PC-3 (cell line): ENCODE measurements at regions not wholly inside any gene's neighbourhood (a gene's known extent, or its start where the extent isn't known, plus 50 kb on each side); places are given as distances from the start of the nearest gene placed in this dataset.
"Not testable (repeated sequence)": the region's sequence is repeated elsewhere in the genome, so short reads cannot be mapped to it uniquely, and the experiment has no call there.

Source experiments
- ATAC-seq: fragments of 200-7000 bp; cut with Tn5 transposase; 2 replicates; pipeline ENCODE4 v1.9.1; 2020; ENCODE audit warnings: mild to moderate bottlenecking, moderate library complexity
- BruUV-seq: library from RNA; stranded (reverse); fragments of 400-500 nt; replicated peaks from 2 replicates; lab custom pipeline; 2021; lab: Mats Ljungman, UMichigan
- CTCF ChIA-PET: fragments of 300-600 bp; sonication (Branson Sonifier 250); formaldehyde crosslinking; loops from one replicate; lab custom pipeline; 2022; ENCODE audit warnings: antibody characterized with exemption; lab: Charles Lee
- POLR2A ChIA-PET: fragments of 300-600 bp; sonication (Branson Sonifier 250); formaldehyde crosslinking; loops from one replicate; lab custom pipeline; 2022; ENCODE audit warnings: antibody characterized with exemption; ENCODE audit not compliant: unreplicated experiment; lab: Charles Lee
- DNase-seq: peaks from one replicate; pipeline ENCODE4 v3.0.0-alpha.2; 2015
- H2AFZ ChIP-seq: fragments of 300-600 bp; sonication (generic); 2 replicates; pipeline ENCODE4 v1.6.0; 2016; ENCODE audit warnings: antibody characterized with exemption, low read length
- H3F3A ChIP-seq: fragments of 300-600 bp; sonication (generic); one replicate; pipeline ENCODE4 v1.6.0; 2017; ENCODE audit warnings: antibody characterized with exemption, low read length, control low read depth, mild to moderate bottlenecking; ENCODE audit not compliant: unreplicated experiment
- H3K27ac ChIP-seq: fragments of 300-600 bp; sonication (generic); 2 replicates; pipeline ENCODE4 v1.5.1; 2016; ENCODE audit warnings: mild to moderate bottlenecking, low read length
- H3K27me3 ChIP-seq: fragments of 300-600 bp; sonication (generic); 2 replicates; pipeline ENCODE4 v1.6.1; 2016; ENCODE audit warnings: low read length, mixed read lengths
- H3K36me3 ChIP-seq: fragments of 300-600 bp; sonication (generic); 2 replicates; pipeline ENCODE4 v1.6.1; 2016; ENCODE audit warnings: low read depth, mixed run types, low read length, mixed read lengths
- H3K4me1 ChIP-seq: fragments of 300-600 bp; sonication (generic); 2 replicates; pipeline ENCODE4 v1.5.1; 2016; ENCODE audit warnings: low read length; ENCODE audit not compliant: insufficient read depth
- H3K4me2 ChIP-seq: fragments of 300-600 bp; sonication (generic); 2 replicates; pipeline ENCODE4 v1.6.0; 2016; ENCODE audit warnings: low read length
- H3K4me3 ChIP-seq: fragments of 300-600 bp; sonication (generic); 2 replicates; pipeline ENCODE4 v1.5.1; 2016; ENCODE audit warnings: mild to moderate bottlenecking, low read length, mixed read lengths
- H3K79me2 ChIP-seq: fragments of 300-600 bp; sonication (generic); 2 replicates; pipeline ENCODE4 v1.6.1; 2017; ENCODE audit warnings: low read length, mixed read lengths
- H3K9ac ChIP-seq: fragments of 300-600 bp; sonication (generic); 2 replicates; pipeline ENCODE4 v1.6.0; 2016; ENCODE audit warnings: mild to moderate bottlenecking, low read length
- H3K9me2 ChIP-seq: fragments of 300-600 bp; sonication (generic); replicated peaks from 2 replicates; pipeline ENCODE4 v1.6.1; 2016; ENCODE audit warnings: mixed run types, low read length, mixed read lengths
- H3K9me3 ChIP-seq: fragments of 300-600 bp; sonication (generic); 2 replicates; pipeline ENCODE4 v1.6.1; 2016; ENCODE audit warnings: low read length, mixed read lengths
- H4K20me1 ChIP-seq: fragments of 300-600 bp; sonication (generic); 2 replicates; pipeline ENCODE4 v1.6.1; 2016; ENCODE audit warnings: low read length, mixed read lengths
- CTCF ChIP-seq: fragments of 300-600 bp; sonication (generic); conservative IDR thresholded peaks from 2 replicates; pipeline ENCODE4 v1.5.1; 2017; ENCODE audit warnings: antibody characterized with exemption, low read depth, mild to moderate bottlenecking, low read length
- EZH2 ChIP-seq: fragments of 300-600 bp; sonication (generic); IDR thresholded peaks from one replicate; pipeline ENCODE4 v1.6.1; 2017; ENCODE audit warnings: antibody characterized with exemption, mild to moderate bottlenecking, low read length; ENCODE audit not compliant: unreplicated experiment
- EZH2phosphoT487 ChIP-seq: fragments of 300-600 bp; sonication (generic); IDR thresholded peaks from 2 replicates; pipeline ENCODE4 v1.6.1; 2018; ENCODE audit warnings: mild to moderate bottlenecking, antibody characterized with exemption, low read length, borderline replicate concordance
- intact Hi-C: fragments of 100-400 bp; cut with micrococcal nuclease; formaldehyde crosslinking; loops from 2 replicates; pipeline ENCODE4 v1.9.0; 2023

GRCh38 chr16:34054137-34054536, 594.7 kb downstream of the TP53TG3F start:
- intact Hi-C loops, result no loop called here
- no peak overlapping the region for H3K9ac ChIP-seq
- no peak for TF ChIP-seq CTCF
- no peak for TF ChIP-seq EZH2
- no peak for TF ChIP-seq EZH2phosphoT487
- CTCF ChIA-PET, result no interaction called here
- no peak overlapping the region for H3K27ac ChIP-seq
- H3F3A ChIP-seq, result no peaks in the 10 kb centered on the region
- H3K4me1 ChIP-seq, result no peaks in the 10 kb centered on the region
- ATAC-seq (no peak), DNase-seq (no peak)
- H3K9me2 ChIP-seq, result no peaks in the 10 kb centered on the region
- BruUV-seq, result no TSS peak
- H3K4me2 ChIP-seq, result no peak overlapping the region
- H4K20me1 ChIP-seq, result no peaks in the 10 kb centered on the region
- no peaks in the 10 kb centered on the region for H3K79me2 ChIP-seq
- no peak overlapping the region for H3K4me3 ChIP-seq
- 0 out of 2 replicates have a peak, but pooled peaks cover 3% of the 10 kb centered on the region for H3K9me3 ChIP-seq
- H3K36me3 ChIP-seq, result no peaks in the 10 kb centered on the region
- POLR2A ChIA-PET, result no interaction called here
- H3K27me3 ChIP-seq, result no peaks in the 10 kb centered on the region
- no peak overlapping the region for H2AFZ ChIP-seq

- Histone ChIP-seq H2AFZ (no peak overlapping the region), H3K36me3 (no peaks in the 10 kb centered on the region), H3K27me3 (no peaks in the 10 kb centered on the region), H4K20me1 (no peaks in the 10 kb centered on the region), H3K9me2 (no peaks in the 10 kb centered on the region), H3K4me1 (no peaks in the 10 kb centered on the region), H3K27ac (no peak overlapping the region), H3K9me3 (0 out of 2 replicates have a peak, but pooled peaks cover 3% of the 10 kb centered on the region), H3F3A (no peaks in the 10 kb centered on the region), H3K9ac (no peak overlapping the region), H3K4me3 (no peak overlapping the region), H3K79me2 (no peaks in the 10 kb centered on the region), H3K4me2 (no peak overlapping the region)
- no peak for TF ChIP-seq EZH2
- TF ChIP-seq EZH2phosphoT487, result no peak
- TF ChIP-seq CTCF, result no peak
- CTCF ChIA-PET, result no interaction called here
- ATAC-seq (no peak), DNase-seq (no peak)
- POLR2A ChIA-PET, result no interaction called here
- no TSS peak for BruUV-seq
- intact Hi-C loops, result no loop called here
Measured at GRCh38 chr16:34054969-34055368, 595.6 kb downstream of the TP53TG3F start.

- H2AFZ ChIP-seq, ATAC-seq, H3K9ac ChIP-seq, H3K9me2 ChIP-seq, H4K20me1 ChIP-seq, H3K79me2 ChIP-seq, H3K4me1 ChIP-seq, POLR2A ChIA-PET, intact Hi-C loops, H3K27me3 ChIP-seq, H3K27ac ChIP-seq, BruUV-seq, H3K9me3 ChIP-seq, H3F3A ChIP-seq, DNase-seq, CTCF ChIA-PET, H3K4me3 ChIP-seq, H3K4me2 ChIP-seq, H3K36me3 ChIP-seq: not testable (repeated sequence)
Measured at GRCh38 chr16:34062620-34063253, 603.3 kb downstream of the TP53TG3F start.

- H3K27me3 ChIP-seq, DNase-seq, H3K9ac ChIP-seq, H3K4me2 ChIP-seq, CTCF ChIA-PET, POLR2A ChIA-PET, H3K4me1 ChIP-seq, H3K36me3 ChIP-seq, H3F3A ChIP-seq, H4K20me1 ChIP-seq, H3K4me3 ChIP-seq, H3K9me2 ChIP-seq, H3K9me3 ChIP-seq, H2AFZ ChIP-seq, H3K27ac ChIP-seq, ATAC-seq, BruUV-seq, H3K79me2 ChIP-seq, intact Hi-C loops: not testable (repeated sequence)
Measured at GRCh38 chr16:34063498-34064157, 604.2 kb downstream of the TP53TG3F start.

GRCh38 chr16:34064602-34065001, 605.2 kb downstream of the TP53TG3F start:
- CTCF ChIA-PET, ATAC-seq, BruUV-seq, H3K9me3 ChIP-seq, H4K20me1 ChIP-seq, H3K4me1 ChIP-seq, H3K27ac ChIP-seq, H3K9me2 ChIP-seq, POLR2A ChIA-PET, H3K36me3 ChIP-seq, intact Hi-C loops, H3K27me3 ChIP-seq, H3K4me3 ChIP-seq, H2AFZ ChIP-seq, H3K9ac ChIP-seq, H3F3A ChIP-seq, H3K4me2 ChIP-seq, DNase-seq, H3K79me2 ChIP-seq: not testable (repeated sequence)
